ENCODE measurements at regions not wholly inside any gene's neighbourhood (a gene's known extent, or its start where the extent isn't known, plus 50 kb on each side); places are given as distances from the start of the nearest gene placed in this dataset.

DNA sequence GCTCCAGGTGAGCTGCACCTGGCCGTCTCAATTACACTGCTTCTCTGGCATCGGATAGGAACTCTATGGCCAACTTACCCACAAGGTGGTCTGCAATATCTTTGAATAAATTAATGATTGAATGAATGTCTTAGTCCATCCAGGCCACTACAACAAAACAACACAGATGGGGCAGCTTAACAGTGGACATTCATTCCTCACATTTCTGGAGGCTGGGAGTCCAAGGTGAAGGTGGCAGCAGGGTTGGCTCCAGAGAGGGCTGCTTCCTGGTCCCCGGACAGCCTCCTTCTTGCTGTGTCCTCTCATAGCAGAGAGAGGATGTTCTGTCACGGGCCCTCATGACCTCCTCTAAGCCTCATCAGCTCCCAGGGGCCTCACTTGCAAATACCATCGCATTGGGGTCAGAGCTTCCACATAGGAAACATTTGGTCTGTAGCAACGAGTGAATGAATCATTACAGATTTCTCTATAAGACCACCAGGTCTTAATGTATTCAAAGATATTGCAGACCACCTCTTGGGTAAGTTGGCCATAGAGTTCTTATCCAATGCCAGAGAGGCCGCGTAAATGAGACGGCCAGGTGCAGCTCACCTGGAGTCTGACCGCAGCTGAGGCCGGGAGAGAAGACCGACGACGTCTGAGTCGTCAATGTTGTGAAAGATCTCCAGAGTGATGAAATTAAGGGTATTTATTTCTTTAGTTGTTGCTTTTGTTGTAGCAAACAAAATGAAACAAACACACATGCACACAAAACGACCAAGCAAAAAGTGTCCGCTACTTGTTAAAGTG lies 182.7 kb upstream of the C14orf180 start:
- no peak overlapping the region for H3K27ac Mint-ChIP-seq

DNA sequence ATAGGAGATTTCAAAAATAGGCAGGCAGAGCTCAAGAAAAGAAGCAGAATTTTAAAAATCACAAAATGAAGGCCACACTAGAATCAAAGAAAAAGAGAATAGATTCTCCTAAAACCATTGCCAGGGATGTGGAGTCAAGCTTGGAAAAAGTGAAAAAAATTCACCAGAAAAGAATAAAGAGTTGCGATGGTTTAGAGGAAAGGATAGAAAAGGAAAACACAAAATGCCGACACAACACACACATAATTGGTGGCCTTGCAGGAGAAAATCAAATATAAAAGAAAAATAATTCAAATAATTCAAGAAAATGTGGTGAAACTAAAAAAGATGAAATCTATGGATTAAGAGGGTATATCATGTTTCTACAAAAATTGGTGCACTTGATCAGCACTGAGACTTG lies 181.6 kb upstream of the C14orf180 start:
- no peak overlapping the region for H3K4me3 ChIP-seq
- H3K36me3 ChIP-seq (ENCODE audit: insufficient read depth) = no peaks in the 10 kb centered on the region
- no peaks in the 10 kb centered on the region for H3K27me3 ChIP-seq (ENCODE audit: insufficient read depth)
- Mint-ChIP-seq H3K27me3 (ENCODE audit: insufficient read depth, low read depth, poor library complexity) (peaks cover 11% of the 10 kb centered on the region), H3K36me3 (ENCODE audit: low read depth) (peaks cover 30% of the 10 kb centered on the region), H3K9me3 (peaks cover 35% of the 10 kb centered on the region), H3K4me1 (peaks cover 11% of the 10 kb centered on the region), H3K27ac (no peak overlapping the region), H3K4me3 (no peak overlapping the region)
- H3K9me2 ChIP-seq (ENCODE audit: insufficient read depth) = no peaks in the 10 kb centered on the region
- H3F3A ChIP-seq (replicated peaks; ENCODE audit: low read depth) = no peaks in the 10 kb centered on the region
- no peak overlapping the region for H2AFZ ChIP-seq
- no peak for ATAC-seq
- H3K79me2 ChIP-seq (replicated peaks; ENCODE audit: insufficient read depth) = no peaks in the 10 kb centered on the region
- no peaks in the 10 kb centered on the region for H4K20me1 ChIP-seq (replicated peaks; ENCODE audit: insufficient read depth)
- no peak for DNase-seq (ENCODE audit: low spot score)
- H3K4me1 ChIP-seq (ENCODE audit: insufficient read depth) = no peaks in the 10 kb centered on the region
- no peak overlapping the region for H3K4me2 ChIP-seq
- H3K27ac ChIP-seq (ENCODE audit: low read depth) = no peak overlapping the region
- TF ChIP-seq, protein P1, sequence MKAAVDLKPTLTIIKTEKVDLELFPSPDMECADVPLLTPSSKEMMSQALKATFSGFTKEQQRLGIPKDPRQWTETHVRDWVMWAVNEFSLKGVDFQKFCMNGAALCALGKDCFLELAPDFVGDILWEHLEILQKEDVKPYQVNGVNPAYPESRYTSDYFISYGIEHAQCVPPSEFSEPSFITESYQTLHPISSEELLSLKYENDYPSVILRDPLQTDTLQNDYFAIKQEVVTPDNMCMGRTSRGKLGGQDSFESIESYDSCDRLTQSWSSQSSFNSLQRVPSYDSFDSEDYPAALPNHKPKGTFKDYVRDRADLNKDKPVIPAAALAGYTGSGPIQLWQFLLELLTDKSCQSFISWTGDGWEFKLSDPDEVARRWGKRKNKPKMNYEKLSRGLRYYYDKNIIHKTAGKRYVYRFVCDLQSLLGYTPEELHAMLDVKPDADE (IDR thresholded peaks at IDR 0.05) = no peak
- no peak for TF ChIP-seq CREB1 (CRISPR knock-in tag; IDR thresholded peaks at IDR 0.05; ENCODE audit: low read depth)
- no peak for TF ChIP-seq STAT1 (IDR thresholded peaks at IDR 0.05; ENCODE audit: unreplicated experiment)

More for the DNA sequence above, 182.7 kb upstream of the C14orf180 start:
- H3K4me1 Mint-ChIP-seq = peaks cover 8% of the 10 kb centered on the region
- ATAC-seq (no peak), DNase-seq (ENCODE audit: low spot score) (no peak)
- no peak overlapping the region for H3K4me2 ChIP-seq
- peaks cover 35% of the 10 kb centered on the region for H3K9me3 Mint-ChIP-seq
- H4K20me1 ChIP-seq (replicated peaks; ENCODE audit: insufficient read depth) = no peaks in the 10 kb centered on the region
- peaks cover 30% of the 10 kb centered on the region for H3K36me3 Mint-ChIP-seq (ENCODE audit: low read depth)
- H3K4me3 ChIP-seq = no peak overlapping the region
- no peaks in the 10 kb centered on the region for H3K79me2 ChIP-seq (replicated peaks; ENCODE audit: insufficient read depth)
- no peak overlapping the region for H3K4me3 Mint-ChIP-seq
- no peaks in the 10 kb centered on the region for H3K4me1 ChIP-seq (ENCODE audit: insufficient read depth)
- H3K27ac ChIP-seq (ENCODE audit: low read depth) = no peak overlapping the region
- peaks cover 11% of the 10 kb centered on the region for H3K27me3 Mint-ChIP-seq (ENCODE audit: insufficient read depth, low read depth, poor library complexity)
- H3K36me3 ChIP-seq (ENCODE audit: insufficient read depth) = no peaks in the 10 kb centered on the region
- TF ChIP-seq, protein P2, sequence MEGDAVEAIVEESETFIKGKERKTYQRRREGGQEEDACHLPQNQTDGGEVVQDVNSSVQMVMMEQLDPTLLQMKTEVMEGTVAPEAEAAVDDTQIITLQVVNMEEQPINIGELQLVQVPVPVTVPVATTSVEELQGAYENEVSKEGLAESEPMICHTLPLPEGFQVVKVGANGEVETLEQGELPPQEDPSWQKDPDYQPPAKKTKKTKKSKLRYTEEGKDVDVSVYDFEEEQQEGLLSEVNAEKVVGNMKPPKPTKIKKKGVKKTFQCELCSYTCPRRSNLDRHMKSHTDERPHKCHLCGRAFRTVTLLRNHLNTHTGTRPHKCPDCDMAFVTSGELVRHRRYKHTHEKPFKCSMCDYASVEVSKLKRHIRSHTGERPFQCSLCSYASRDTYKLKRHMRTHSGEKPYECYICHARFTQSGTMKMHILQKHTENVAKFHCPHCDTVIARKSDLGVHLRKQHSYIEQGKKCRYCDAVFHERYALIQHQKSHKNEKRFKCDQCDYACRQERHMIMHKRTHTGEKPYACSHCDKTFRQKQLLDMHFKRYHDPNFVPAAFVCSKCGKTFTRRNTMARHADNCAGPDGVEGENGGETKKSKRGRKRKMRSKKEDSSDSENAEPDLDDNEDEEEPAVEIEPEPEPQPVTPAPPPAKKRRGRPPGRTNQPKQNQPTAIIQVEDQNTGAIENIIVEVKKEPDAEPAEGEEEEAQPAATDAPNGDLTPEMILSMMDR (conservative IDR thresholded peaks at IDR 0.05; ENCODE audit: low read depth in 2 of 2) = no peak
- no peak for TF ChIP-seq POLR2AphosphoS5 (IDR thresholded peaks at IDR 0.05; ENCODE audit: low read depth)
- TF ChIP-seq, protein P3, sequence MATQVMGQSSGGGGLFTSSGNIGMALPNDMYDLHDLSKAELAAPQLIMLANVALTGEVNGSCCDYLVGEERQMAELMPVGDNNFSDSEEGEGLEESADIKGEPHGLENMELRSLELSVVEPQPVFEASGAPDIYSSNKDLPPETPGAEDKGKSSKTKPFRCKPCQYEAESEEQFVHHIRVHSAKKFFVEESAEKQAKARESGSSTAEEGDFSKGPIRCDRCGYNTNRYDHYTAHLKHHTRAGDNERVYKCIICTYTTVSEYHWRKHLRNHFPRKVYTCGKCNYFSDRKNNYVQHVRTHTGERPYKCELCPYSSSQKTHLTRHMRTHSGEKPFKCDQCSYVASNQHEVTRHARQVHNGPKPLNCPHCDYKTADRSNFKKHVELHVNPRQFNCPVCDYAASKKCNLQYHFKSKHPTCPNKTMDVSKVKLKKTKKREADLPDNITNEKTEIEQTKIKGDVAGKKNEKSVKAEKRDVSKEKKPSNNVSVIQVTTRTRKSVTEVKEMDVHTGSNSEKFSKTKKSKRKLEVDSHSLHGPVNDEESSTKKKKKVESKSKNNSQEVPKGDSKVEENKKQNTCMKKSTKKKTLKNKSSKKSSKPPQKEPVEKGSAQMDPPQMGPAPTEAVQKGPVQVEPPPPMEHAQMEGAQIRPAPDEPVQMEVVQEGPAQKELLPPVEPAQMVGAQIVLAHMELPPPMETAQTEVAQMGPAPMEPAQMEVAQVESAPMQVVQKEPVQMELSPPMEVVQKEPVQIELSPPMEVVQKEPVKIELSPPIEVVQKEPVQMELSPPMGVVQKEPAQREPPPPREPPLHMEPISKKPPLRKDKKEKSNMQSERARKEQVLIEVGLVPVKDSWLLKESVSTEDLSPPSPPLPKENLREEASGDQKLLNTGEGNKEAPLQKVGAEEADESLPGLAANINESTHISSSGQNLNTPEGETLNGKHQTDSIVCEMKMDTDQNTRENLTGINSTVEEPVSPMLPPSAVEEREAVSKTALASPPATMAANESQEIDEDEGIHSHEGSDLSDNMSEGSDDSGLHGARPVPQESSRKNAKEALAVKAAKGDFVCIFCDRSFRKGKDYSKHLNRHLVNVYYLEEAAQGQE (IDR thresholded peaks at IDR 0.05; ENCODE audit: unreplicated experiment) = no peak
- no peaks in the 10 kb centered on the region for H3K9me2 ChIP-seq (ENCODE audit: insufficient read depth)
- no peaks in the 10 kb centered on the region for H3F3A ChIP-seq (replicated peaks; ENCODE audit: low read depth)
- no peaks in the 10 kb centered on the region for H3K27me3 ChIP-seq (ENCODE audit: insufficient read depth)
- H2AFZ ChIP-seq = no peak overlapping the region

Measured in GM23338 (cell line).